T-helper 1 cell treated with Interleukin-12 subunit alpha and Interleukin-12 subunit beta and Interleukin-4 antibody, amounts not matched to agents 30 μg/mL and 1 μg/mL, for 36 hours (primary cell): ENCODE measurements at regions not wholly inside any gene's neighbourhood (a gene's known extent, or its start where the extent isn't known, plus 50 kb on each side); places are given as distances from the start of the nearest gene placed in this dataset.
"Not testable (repeated sequence)": the region's sequence is repeated elsewhere in the genome, so short reads cannot be mapped to it uniquely, and the experiment has no call there.

Source experiments
- H3K27ac Mint-ChIP-seq: one replicate; pipeline ENCODE4 v1.8.0; 2021; ENCODE audit warnings: mild to moderate bottlenecking, mixed read lengths
- H3K27me3 Mint-ChIP-seq: one replicate; pipeline ENCODE4 v1.8.0; 2021; ENCODE audit warnings: low read depth, mixed read lengths
- H3K36me3 Mint-ChIP-seq: one replicate; pipeline ENCODE4 v1.8.0; 2021; ENCODE audit warnings: low read depth, mixed read lengths
- H3K4me1 Mint-ChIP-seq: one replicate; pipeline ENCODE4 v1.8.0; 2021; ENCODE audit warnings: low read depth, mixed read lengths
- H3K4me3 Mint-ChIP-seq: one replicate; pipeline ENCODE4 v1.8.0; 2021; ENCODE audit warnings: mild to moderate bottlenecking, moderate library complexity, mixed read lengths
- H3K9me3 Mint-ChIP-seq: one replicate; pipeline ENCODE4 v1.8.0; 2021; ENCODE audit warnings: mixed read lengths

GRCh38 chr4:57740625-57741190 is 630.5 kb upstream of the IGFBP7 start:
- Mint-ChIP-seq H3K27ac (no peak overlapping the region), H3K9me3 (peaks cover 10% of the 10 kb centered on the region), H3K4me3 (no peak overlapping the region), H3K27me3 (no peaks in the 10 kb centered on the region), H3K36me3 (no peaks in the 10 kb centered on the region), H3K4me1 (no peaks in the 10 kb centered on the region)

GRCh38 chr4:57736781-57737180 is 626.6 kb upstream of the IGFBP7 start:
- peaks cover 4% of the 10 kb centered on the region for H3K9me3 Mint-ChIP-seq
- no peak overlapping the region for H3K27ac Mint-ChIP-seq
- no peak overlapping the region for H3K4me3 Mint-ChIP-seq
- H3K36me3 Mint-ChIP-seq = no peaks in the 10 kb centered on the region
- H3K27me3 Mint-ChIP-seq = no peaks in the 10 kb centered on the region
- H3K4me1 Mint-ChIP-seq = no peaks in the 10 kb centered on the region

- no peaks in the 10 kb centered on the region for H3K27me3 Mint-ChIP-seq
- H3K4me3 Mint-ChIP-seq = no peak overlapping the region
- H3K27ac Mint-ChIP-seq = no peak overlapping the region
- no peaks in the 10 kb centered on the region for H3K4me1 Mint-ChIP-seq
- H3K9me3 Mint-ChIP-seq = peaks cover 4% of the 10 kb centered on the region
- no peaks in the 10 kb centered on the region for H3K36me3 Mint-ChIP-seq
Observed at GRCh38 chr4:57734104-57734670, 624.0 kb upstream of the IGFBP7 start.

- H3K27ac Mint-ChIP-seq, H3K36me3 Mint-ChIP-seq, H3K4me1 Mint-ChIP-seq, H3K9me3 Mint-ChIP-seq, H3K27me3 Mint-ChIP-seq, H3K4me3 Mint-ChIP-seq: not testable (repeated sequence)
Observed at GRCh38 chr4:57729775-57730570, 619.8 kb upstream of the IGFBP7 start.

GRCh38 chr4:57726154-57726553 is 616.0 kb upstream of the IGFBP7 start:
- Mint-ChIP-seq H3K27me3 (no peaks in the 10 kb centered on the region), H3K4me1 (no peaks in the 10 kb centered on the region), H3K36me3 (no peaks in the 10 kb centered on the region), H3K9me3 (no peaks in the 10 kb centered on the region), H3K27ac (no peak overlapping the region), H3K4me3 (no peak overlapping the region)

GRCh38 chr4:57719456-57719855 is 609.3 kb upstream of the IGFBP7 start:
- no peaks in the 10 kb centered on the region for H3K9me3 Mint-ChIP-seq
- no peak overlapping the region for H3K27ac Mint-ChIP-seq
- no peaks in the 10 kb centered on the region for H3K36me3 Mint-ChIP-seq
- no peaks in the 10 kb centered on the region for H3K4me1 Mint-ChIP-seq
- H3K27me3 Mint-ChIP-seq = no peaks in the 10 kb centered on the region
- no peak overlapping the region for H3K4me3 Mint-ChIP-seq

- H3K36me3 Mint-ChIP-seq, H3K4me1 Mint-ChIP-seq, H3K27me3 Mint-ChIP-seq, H3K4me3 Mint-ChIP-seq, H3K27ac Mint-ChIP-seq, H3K9me3 Mint-ChIP-seq: not testable (repeated sequence)
Observed at GRCh38 chr4:57714313-57714712, 604.1 kb upstream of the IGFBP7 start.

GRCh38 chr4:57710053-57710452 is 599.9 kb upstream of the IGFBP7 start:
- Mint-ChIP-seq H3K27ac (no peak overlapping the region), H3K27me3 (no peaks in the 10 kb centered on the region), H3K9me3 (peaks cover 4% of the 10 kb centered on the region), H3K4me3 (no peak overlapping the region), H3K36me3 (no peaks in the 10 kb centered on the region), H3K4me1 (no peaks in the 10 kb centered on the region)

- Mint-ChIP-seq H3K9me3 (no peaks in the 10 kb centered on the region), H3K27ac (no peak overlapping the region), H3K4me1 (no peaks in the 10 kb centered on the region), H3K4me3 (no peak overlapping the region), H3K36me3 (no peaks in the 10 kb centered on the region), H3K27me3 (no peaks in the 10 kb centered on the region)
Observed at GRCh38 chr4:57691370-57691769, 581.2 kb upstream of the IGFBP7 start.

- Mint-ChIP-seq H3K9me3 (no peaks in the 10 kb centered on the region), H3K4me3 (no peak overlapping the region), H3K27me3 (no peaks in the 10 kb centered on the region), H3K4me1 (no peaks in the 10 kb centered on the region), H3K27ac (no peak overlapping the region), H3K36me3 (no peaks in the 10 kb centered on the region)
Observed at GRCh38 chr4:57689693-57690205, 579.6 kb upstream of the IGFBP7 start.

GRCh38 chr4:57682275-57682674 is 572.1 kb upstream of the IGFBP7 start:
- Mint-ChIP-seq H3K27ac (no peak overlapping the region), H3K36me3 (no peaks in the 10 kb centered on the region), H3K4me3 (no peak overlapping the region), H3K4me1 (no peaks in the 10 kb centered on the region), H3K27me3 (no peaks in the 10 kb centered on the region), H3K9me3 (peaks cover 1% of the 10 kb centered on the region)

- H3K9me3 Mint-ChIP-seq = peaks cover 6% of the 10 kb centered on the region
- no peaks in the 10 kb centered on the region for H3K27me3 Mint-ChIP-seq
- H3K27ac Mint-ChIP-seq = no peak overlapping the region
- H3K4me1 Mint-ChIP-seq = no peaks in the 10 kb centered on the region
- no peaks in the 10 kb centered on the region for H3K36me3 Mint-ChIP-seq
- H3K4me3 Mint-ChIP-seq = no peak overlapping the region
Observed at GRCh38 chr4:57679969-57680368, 569.8 kb upstream of the IGFBP7 start.

GRCh38 chr4:57676394-57676793 is 566.2 kb upstream of the IGFBP7 start:
- Mint-ChIP-seq H3K9me3 (peaks cover 6% of the 10 kb centered on the region), H3K36me3 (no peaks in the 10 kb centered on the region), H3K27me3 (no peaks in the 10 kb centered on the region), H3K27ac (no peak overlapping the region), H3K4me3 (no peak overlapping the region), H3K4me1 (no peaks in the 10 kb centered on the region)

- Mint-ChIP-seq H3K27me3 (no peaks in the 10 kb centered on the region), H3K36me3 (no peaks in the 10 kb centered on the region), H3K4me1 (no peaks in the 10 kb centered on the region), H3K27ac (no peak overlapping the region), H3K4me3 (no peak overlapping the region), H3K9me3 (peaks cover 6% of the 10 kb centered on the region)
Observed at GRCh38 chr4:57672846-57673433, 562.8 kb upstream of the IGFBP7 start.

GRCh38 chr4:57668621-57669020 is 558.4 kb upstream of the IGFBP7 start:
- no peak overlapping the region for H3K27ac Mint-ChIP-seq
- no peak overlapping the region for H3K4me3 Mint-ChIP-seq

More at GRCh38 chr4:57668621-57669020, 558.4 kb upstream of the IGFBP7 start:
- Mint-ChIP-seq H3K27me3 (no peaks in the 10 kb centered on the region), H3K36me3 (no peaks in the 10 kb centered on the region), H3K4me1 (no peaks in the 10 kb centered on the region), H3K9me3 (no peaks in the 10 kb centered on the region)
